Gastrocnemius medialis (tissue), 4 donors: ENCODE measurements at regions not wholly inside any gene's neighbourhood (a gene's known extent, or its start where the extent isn't known, plus 50 kb on each side); places are given as distances from the start of the nearest gene placed in this dataset.

ENCODE experiments used
- POLR2A ChIP-seq, 2 donors: fragments of 450-650 bp; IDR thresholded peaks; one replicate each; pipeline ENCODE4 v1.6.1; 2017; ENCODE audit warnings: antibody characterized with exemption in 2 of 2, mild to moderate bottlenecking in 2 of 2, moderate library complexity in 2 of 2
- TF ChIP-seq, protein P1 (sequence below), 5 experiments: fragments of 450-650 bp in 3 of 5; fragments of 200-600 bp in 2 of 5; sonication (generic) in 2 of 5; IDR thresholded peaks in 4 of 5; conservative IDR thresholded peaks in 1 of 5; 1 replicate in 4 of 5; 2 replicates in 1 of 5; pipeline ENCODE4 v1.5.1; 2016 to 2019; ENCODE audit warnings: antibody characterized with exemption in 5 of 5, mild to moderate bottlenecking in 3 of 5, moderate library complexity in 3 of 5

DNA sequence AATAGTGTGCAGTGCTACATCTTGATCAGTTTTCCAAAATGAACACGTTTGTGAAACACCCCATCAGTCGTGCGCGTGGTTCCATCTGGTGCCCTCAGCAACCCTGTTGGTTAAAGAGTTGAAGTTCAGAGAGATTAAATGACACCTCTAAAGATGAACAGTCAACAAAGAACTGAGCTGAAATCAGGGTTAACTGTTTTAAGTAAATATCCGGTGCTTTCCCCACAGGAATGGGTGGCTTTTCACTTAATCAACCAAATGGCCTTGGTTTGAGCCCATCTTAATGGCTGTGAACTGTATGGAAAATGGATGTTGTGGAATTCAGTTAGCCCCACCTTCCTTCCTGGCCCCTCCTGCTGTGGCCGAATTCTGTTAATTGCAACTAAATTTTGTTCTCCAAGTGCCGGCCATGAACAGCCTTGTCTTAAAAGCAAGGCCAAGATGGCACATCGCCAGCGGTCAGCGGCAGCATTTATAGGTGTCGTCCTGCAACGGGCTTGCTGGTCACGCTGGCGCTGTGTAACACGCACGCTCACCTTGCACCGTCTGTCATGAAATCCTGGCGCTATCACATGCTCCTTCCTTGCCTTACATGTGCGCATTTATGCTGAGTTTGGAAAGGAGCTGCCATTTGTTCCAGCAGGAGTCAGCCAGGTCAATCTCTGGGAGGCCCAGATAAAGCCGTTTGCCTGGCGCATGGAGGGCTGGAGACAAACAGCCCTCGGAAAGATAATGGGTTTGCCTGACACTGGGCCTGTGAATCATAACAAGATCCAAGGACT is 164.5 kb downstream of the ERMARD start:
- TF ChIP-seq, protein P1, sequence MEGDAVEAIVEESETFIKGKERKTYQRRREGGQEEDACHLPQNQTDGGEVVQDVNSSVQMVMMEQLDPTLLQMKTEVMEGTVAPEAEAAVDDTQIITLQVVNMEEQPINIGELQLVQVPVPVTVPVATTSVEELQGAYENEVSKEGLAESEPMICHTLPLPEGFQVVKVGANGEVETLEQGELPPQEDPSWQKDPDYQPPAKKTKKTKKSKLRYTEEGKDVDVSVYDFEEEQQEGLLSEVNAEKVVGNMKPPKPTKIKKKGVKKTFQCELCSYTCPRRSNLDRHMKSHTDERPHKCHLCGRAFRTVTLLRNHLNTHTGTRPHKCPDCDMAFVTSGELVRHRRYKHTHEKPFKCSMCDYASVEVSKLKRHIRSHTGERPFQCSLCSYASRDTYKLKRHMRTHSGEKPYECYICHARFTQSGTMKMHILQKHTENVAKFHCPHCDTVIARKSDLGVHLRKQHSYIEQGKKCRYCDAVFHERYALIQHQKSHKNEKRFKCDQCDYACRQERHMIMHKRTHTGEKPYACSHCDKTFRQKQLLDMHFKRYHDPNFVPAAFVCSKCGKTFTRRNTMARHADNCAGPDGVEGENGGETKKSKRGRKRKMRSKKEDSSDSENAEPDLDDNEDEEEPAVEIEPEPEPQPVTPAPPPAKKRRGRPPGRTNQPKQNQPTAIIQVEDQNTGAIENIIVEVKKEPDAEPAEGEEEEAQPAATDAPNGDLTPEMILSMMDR (IDR thresholded peaks at IDR 0.05 in 4 of 5, conservative IDR thresholded peaks at IDR 0.05 in 1 of 5), result no peak
- no peak for TF ChIP-seq POLR2A (IDR thresholded peaks at IDR 0.05)
